Liver (tissue), 3 donors: ENCODE measurements at regions not wholly inside any gene's neighbourhood (a gene's known extent, or its start where the extent isn't known, plus 50 kb on each side); places are given as distances from the start of the nearest gene placed in this dataset.

Experiments
- ATF3 ChIP-seq: IDR thresholded peaks from 2 replicates; pipeline ENCODE4 v1.6.1; 2016; ENCODE audit warnings: antibody characterized with exemption
- EGR1 ChIP-seq, 2 donors: IDR thresholded peaks; 2 replicates each; pipeline ENCODE4 v1.6.1; 2016 to 2018; ENCODE audit warnings: antibody characterized with exemption in 2 of 2, low read depth in 2 of 2
- HNF4G ChIP-seq: IDR thresholded peaks from 2 replicates; pipeline ENCODE4 v1.6.1; 2016; ENCODE audit warnings: antibody characterized with exemption
- RAD21 ChIP-seq, 2 donors: IDR thresholded peaks; 2 replicates each; pipeline ENCODE4 v1.6.1; 2016; ENCODE audit warnings: antibody characterized with exemption in 2 of 2, mild to moderate bottlenecking in 2 of 2
- REST ChIP-seq: IDR thresholded peaks from 2 replicates; pipeline ENCODE4 v1.6.1; 2016; ENCODE audit warnings: antibody characterized with exemption, mild to moderate bottlenecking
- SP1 ChIP-seq: IDR thresholded peaks from 2 replicates; pipeline ENCODE4 v1.6.1; 2018; ENCODE audit warnings: antibody characterized with exemption, mild to moderate bottlenecking
- TAF1 ChIP-seq: conservative IDR thresholded peaks from 2 replicates; pipeline ENCODE4 v1.6.1; 2016; ENCODE audit warnings: antibody characterized with exemption, mild to moderate bottlenecking
- YY1 ChIP-seq: IDR thresholded peaks from 2 replicates; pipeline ENCODE4 v1.6.1; 2016; ENCODE audit warnings: antibody characterized with exemption, mild to moderate bottlenecking
- TF ChIP-seq, protein P1 (sequence below): fragments of 150-350 bp; IDR thresholded peaks from 2 replicates; pipeline ENCODE4 v1.5.1; 2017; ENCODE audit warnings: improper control_type of control experiment, low read depth, low read length; ENCODE audit not compliant: missing input control
- donor health status: healthy.
- donor health status: healthy.

DNA sequence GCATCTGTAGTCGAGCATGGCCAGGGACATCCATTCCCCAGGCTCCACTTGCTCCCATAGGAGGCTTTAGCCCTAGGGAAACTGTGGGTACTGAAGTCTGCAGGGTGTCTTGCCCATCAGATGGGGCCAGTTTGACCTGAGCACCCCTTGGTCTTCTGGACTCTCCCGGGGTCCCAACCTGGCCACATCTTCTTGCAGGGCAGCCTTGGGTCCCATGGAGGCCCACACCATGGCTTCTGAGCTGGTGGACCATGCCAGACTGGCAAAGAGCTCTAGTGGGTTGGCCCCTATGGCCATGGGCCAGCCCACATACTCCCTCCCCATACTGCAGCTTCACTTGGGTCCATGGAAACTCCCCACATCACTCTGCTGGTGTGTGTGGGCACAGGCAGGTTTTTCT is 154.4 kb upstream of the PRLR start:
- TF ChIP-seq, protein P1, sequence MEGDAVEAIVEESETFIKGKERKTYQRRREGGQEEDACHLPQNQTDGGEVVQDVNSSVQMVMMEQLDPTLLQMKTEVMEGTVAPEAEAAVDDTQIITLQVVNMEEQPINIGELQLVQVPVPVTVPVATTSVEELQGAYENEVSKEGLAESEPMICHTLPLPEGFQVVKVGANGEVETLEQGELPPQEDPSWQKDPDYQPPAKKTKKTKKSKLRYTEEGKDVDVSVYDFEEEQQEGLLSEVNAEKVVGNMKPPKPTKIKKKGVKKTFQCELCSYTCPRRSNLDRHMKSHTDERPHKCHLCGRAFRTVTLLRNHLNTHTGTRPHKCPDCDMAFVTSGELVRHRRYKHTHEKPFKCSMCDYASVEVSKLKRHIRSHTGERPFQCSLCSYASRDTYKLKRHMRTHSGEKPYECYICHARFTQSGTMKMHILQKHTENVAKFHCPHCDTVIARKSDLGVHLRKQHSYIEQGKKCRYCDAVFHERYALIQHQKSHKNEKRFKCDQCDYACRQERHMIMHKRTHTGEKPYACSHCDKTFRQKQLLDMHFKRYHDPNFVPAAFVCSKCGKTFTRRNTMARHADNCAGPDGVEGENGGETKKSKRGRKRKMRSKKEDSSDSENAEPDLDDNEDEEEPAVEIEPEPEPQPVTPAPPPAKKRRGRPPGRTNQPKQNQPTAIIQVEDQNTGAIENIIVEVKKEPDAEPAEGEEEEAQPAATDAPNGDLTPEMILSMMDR, result no peak
- TF ChIP-seq TAF1, result no peak
- TF ChIP-seq YY1, result no peak
- TF ChIP-seq RAD21 (IDR thresholded peaks at IDR 0.05), result no peak
- no peak for TF ChIP-seq SP1
- TF ChIP-seq REST, result no peak
- no peak for TF ChIP-seq EGR1 (IDR thresholded peaks at IDR 0.05; ENCODE audit: low read depth in 2 of 2)
- TF ChIP-seq ATF3, result no peak
- TF ChIP-seq HNF4G, result no peak
